ENCODE measurements at regions not wholly inside any gene's neighbourhood (a gene's known extent, or its start where the extent isn't known, plus 50 kb on each side); places are given as distances from the start of the nearest gene placed in this dataset.

- H3K4me2 ChIP-seq (ENCODE audit: unreplicated experiment) = no peak overlapping the region
- in situ Hi-C loops (cut with MboI) = no loop called here
- no peaks in the 10 kb centered on the region for H3K79me2 ChIP-seq (ENCODE audit: insufficient read depth)
- H3K9me2 ChIP-seq (ENCODE audit: insufficient read depth) = no peaks in the 10 kb centered on the region
- no peaks in the 10 kb centered on the region for H3K4me1 ChIP-seq (ENCODE audit: insufficient read depth)
- no peaks in the 10 kb centered on the region for H3F3A ChIP-seq (ENCODE audit: insufficient read depth)
- WGBS, 2 experiments (ENCODE audit: low coverage in 1 of 2, low lambda C conversion rate in 2 of 2, missing lambda C conversion rate in 2 of 2) = 78 to 90% methylated on average over 16 to 23 of the region's 23 CpGs
- no peaks in the 10 kb centered on the region for H3K27me3 ChIP-seq (replicated peaks; ENCODE audit: insufficient read depth)
- no peaks in the 10 kb centered on the region for H3K9me3 ChIP-seq (ENCODE audit: low read depth)
- H3K36me3 ChIP-seq (ENCODE audit: low read depth) = no peaks in the 10 kb centered on the region
- H3K9ac ChIP-seq = no peak overlapping the region
- no peak overlapping the region for H3K27ac ChIP-seq
- no peak for TF ChIP-seq EZH2phosphoT487 (IDR thresholded peaks at IDR 0.05; ENCODE audit: insufficient read depth, low read depth)
- no peak for TF ChIP-seq EZH2 (IDR thresholded peaks at IDR 0.05; ENCODE audit: insufficient read depth, poor library complexity, severe bottlenecking)
- no peak overlapping the region for H2AFZ ChIP-seq
- H3K4me3 ChIP-seq = no peak overlapping the region
- DNase-seq = no peak
- H4K20me1 ChIP-seq (ENCODE audit: insufficient read depth) = no peaks in the 10 kb centered on the region
These were observed 226.4 kb upstream of the SALL3 start for GRCh38 chr18:78753240-78753639.

GRCh38 chr18:78754311-78755043 is 225.1 kb upstream of the SALL3 start:
- H3F3A ChIP-seq (ENCODE audit: insufficient read depth) = no peaks in the 10 kb centered on the region
- no peaks in the 10 kb centered on the region for H4K20me1 ChIP-seq (ENCODE audit: insufficient read depth)
- H3K9me2 ChIP-seq (ENCODE audit: insufficient read depth) = no peaks in the 10 kb centered on the region
- H3K9ac ChIP-seq = no peak overlapping the region
- no peak overlapping the region for H3K27ac ChIP-seq
- H3K4me3 ChIP-seq = no peak overlapping the region
- no peaks in the 10 kb centered on the region for H3K36me3 ChIP-seq (ENCODE audit: low read depth)
- 54 to 63% methylated on average over 13 to 23 of the region's 23 CpGs for WGBS, 2 experiments (ENCODE audit: low coverage in 1 of 2, low lambda C conversion rate in 2 of 2, missing lambda C conversion rate in 2 of 2)
- no peaks in the 10 kb centered on the region for H3K4me1 ChIP-seq (ENCODE audit: insufficient read depth)
- no peak for TF ChIP-seq EZH2phosphoT487 (IDR thresholded peaks at IDR 0.05; ENCODE audit: insufficient read depth, low read depth)
- no peak for TF ChIP-seq EZH2 (IDR thresholded peaks at IDR 0.05; ENCODE audit: insufficient read depth, poor library complexity, severe bottlenecking)
- H3K79me2 ChIP-seq (ENCODE audit: insufficient read depth) = no peaks in the 10 kb centered on the region
- no peak overlapping the region for H3K4me2 ChIP-seq (ENCODE audit: unreplicated experiment)
- DNase-seq = no peak
- H3K27me3 ChIP-seq (replicated peaks; ENCODE audit: insufficient read depth) = no peaks in the 10 kb centered on the region
- in situ Hi-C loops (cut with MboI) = no loop called here
- H2AFZ ChIP-seq = no peak overlapping the region
- H3K9me3 ChIP-seq (ENCODE audit: low read depth) = no peaks in the 10 kb centered on the region

- in situ Hi-C loops (cut with MboI) = no loop called here
These were observed 222.6 kb upstream of the SALL3 start for GRCh38 chr18:78757014-78757413.

GRCh38 chr18:78758496-78758895 is 221.1 kb upstream of the SALL3 start:
- TF ChIP-seq EZH2phosphoT487 (IDR thresholded peaks at IDR 0.05; ENCODE audit: insufficient read depth, low read depth) (no peak), EZH2 (IDR thresholded peaks at IDR 0.05; ENCODE audit: insufficient read depth, poor library complexity, severe bottlenecking) (no peak)

More at GRCh38 chr18:78757014-78757413, 222.6 kb upstream of the SALL3 start:
- Histone ChIP-seq H2AFZ (no peak overlapping the region), H3K79me2 (ENCODE audit: insufficient read depth) (no peaks in the 10 kb centered on the region), H3F3A (ENCODE audit: insufficient read depth) (no peaks in the 10 kb centered on the region), H3K4me1 (ENCODE audit: insufficient read depth) (no peaks in the 10 kb centered on the region), H4K20me1 (ENCODE audit: insufficient read depth) (no peaks in the 10 kb centered on the region), H3K27ac (no peak overlapping the region), H3K9me3 (ENCODE audit: low read depth) (no peaks in the 10 kb centered on the region), H3K9ac (no peak overlapping the region), H3K27me3 (replicated peaks; ENCODE audit: insufficient read depth) (no peaks in the 10 kb centered on the region), H3K4me2 (ENCODE audit: unreplicated experiment) (no peak overlapping the region), H3K36me3 (ENCODE audit: low read depth) (no peaks in the 10 kb centered on the region), H3K9me2 (ENCODE audit: insufficient read depth) (no peaks in the 10 kb centered on the region), H3K4me3 (no peak overlapping the region)
- no peak for TF ChIP-seq EZH2phosphoT487 (IDR thresholded peaks at IDR 0.05; ENCODE audit: insufficient read depth, low read depth)
- TF ChIP-seq EZH2 (IDR thresholded peaks at IDR 0.05; ENCODE audit: insufficient read depth, poor library complexity, severe bottlenecking) = no peak
- no peak for DNase-seq
- WGBS, 2 experiments (ENCODE audit: low coverage in 1 of 2, low lambda C conversion rate in 2 of 2, missing lambda C conversion rate in 2 of 2) = 55 to 62% methylated on average over 10 of the region's 10 CpGs

More at GRCh38 chr18:78758496-78758895, 221.1 kb upstream of the SALL3 start:
- Histone ChIP-seq H3K27ac (no peak overlapping the region), H3K4me2 (ENCODE audit: unreplicated experiment) (no peak overlapping the region), H3K36me3 (ENCODE audit: low read depth) (no peaks in the 10 kb centered on the region), H4K20me1 (ENCODE audit: insufficient read depth) (no peaks in the 10 kb centered on the region), H3K27me3 (replicated peaks; ENCODE audit: insufficient read depth) (no peaks in the 10 kb centered on the region), H3K9me2 (ENCODE audit: insufficient read depth) (no peaks in the 10 kb centered on the region), H3K9me3 (ENCODE audit: low read depth) (no peaks in the 10 kb centered on the region), H3F3A (ENCODE audit: insufficient read depth) (no peaks in the 10 kb centered on the region), H3K79me2 (ENCODE audit: insufficient read depth) (no peaks in the 10 kb centered on the region), H3K4me3 (no peak overlapping the region), H2AFZ (no peak overlapping the region), H3K9ac (no peak overlapping the region), H3K4me1 (ENCODE audit: insufficient read depth) (no peaks in the 10 kb centered on the region)
- DNase-seq = no peak
- in situ Hi-C loops (cut with MboI) = no loop called here
- WGBS, 2 experiments (ENCODE audit: low coverage in 1 of 2, low lambda C conversion rate in 2 of 2, missing lambda C conversion rate in 2 of 2) = 40 to 46% methylated on average over 9 of the region's 9 CpGs
